ENCODE measurements at regions not wholly inside any gene's neighbourhood (a gene's known extent, or its start where the extent isn't known, plus 50 kb on each side); places are given as distances from the start of the nearest gene placed in this dataset.

DNA sequence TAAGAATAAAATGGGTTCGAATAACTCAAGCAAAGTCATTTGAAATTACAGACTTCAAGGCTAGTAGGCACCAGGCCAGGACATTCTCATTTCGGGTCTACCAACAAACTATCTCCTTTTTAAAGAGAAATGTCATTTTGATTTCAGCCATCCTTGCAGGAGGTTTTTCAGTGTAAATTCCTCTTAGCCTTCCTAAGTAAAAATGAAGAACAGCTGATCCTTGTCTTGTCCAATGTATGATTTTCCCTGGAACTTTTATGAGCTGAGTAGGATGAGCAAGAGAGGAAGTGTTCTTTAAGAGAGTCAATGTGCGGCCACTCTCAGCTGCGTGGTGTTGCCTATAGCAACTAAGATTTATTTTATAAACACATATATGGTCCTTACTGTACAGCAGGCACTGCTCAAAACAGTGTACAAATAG lies 110.1 kb downstream of the PLCE1 start:
- Mint-ChIP-seq H3K27me3 (peaks cover 25% of the 10 kb centered on the region), H3K27ac (no peak overlapping the region), H3K4me1 (no peaks in the 10 kb centered on the region), H3K9me3 (ENCODE audit: insufficient read depth) (no peaks in the 10 kb centered on the region), H3K4me3 (no peak overlapping the region)
- no peak for TF ChIP-seq EZH2 (IDR thresholded peaks at IDR 0.05; ENCODE audit: borderline replicate concordance, insufficient read depth, low read depth, low read length, poor library complexity, severe bottlenecking)
- TF ChIP-seq, protein P1, sequence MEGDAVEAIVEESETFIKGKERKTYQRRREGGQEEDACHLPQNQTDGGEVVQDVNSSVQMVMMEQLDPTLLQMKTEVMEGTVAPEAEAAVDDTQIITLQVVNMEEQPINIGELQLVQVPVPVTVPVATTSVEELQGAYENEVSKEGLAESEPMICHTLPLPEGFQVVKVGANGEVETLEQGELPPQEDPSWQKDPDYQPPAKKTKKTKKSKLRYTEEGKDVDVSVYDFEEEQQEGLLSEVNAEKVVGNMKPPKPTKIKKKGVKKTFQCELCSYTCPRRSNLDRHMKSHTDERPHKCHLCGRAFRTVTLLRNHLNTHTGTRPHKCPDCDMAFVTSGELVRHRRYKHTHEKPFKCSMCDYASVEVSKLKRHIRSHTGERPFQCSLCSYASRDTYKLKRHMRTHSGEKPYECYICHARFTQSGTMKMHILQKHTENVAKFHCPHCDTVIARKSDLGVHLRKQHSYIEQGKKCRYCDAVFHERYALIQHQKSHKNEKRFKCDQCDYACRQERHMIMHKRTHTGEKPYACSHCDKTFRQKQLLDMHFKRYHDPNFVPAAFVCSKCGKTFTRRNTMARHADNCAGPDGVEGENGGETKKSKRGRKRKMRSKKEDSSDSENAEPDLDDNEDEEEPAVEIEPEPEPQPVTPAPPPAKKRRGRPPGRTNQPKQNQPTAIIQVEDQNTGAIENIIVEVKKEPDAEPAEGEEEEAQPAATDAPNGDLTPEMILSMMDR (IDR thresholded peaks at IDR 0.05), result no peak
- H3K4me3 ChIP-seq (ENCODE audit: control extremely low read depth in 1 of 5, extremely low read depth in 1 of 5, insufficient read depth in 1 of 5, low read depth in 2 of 5, low read length in 4 of 5), result no peak overlapping the region
- DNase-seq (no peak), ATAC-seq (ENCODE audit: low read depth) (no peak)
- intact Hi-C loops (cut with micrococcal nuclease), result no loop called here
- H3K27me3 ChIP-seq (replicated peaks in 1 of 4; ENCODE audit: control extremely low read depth in 1 of 4, control insufficient read depth in 3 of 4, insufficient read depth in 4 of 4, low read length in 3 of 4), result peaks cover 0 to 2% (median 0%) of the 10 kb centered on the region in 4 experiments
- H3K27ac ChIP-seq (ENCODE audit: low read length in 2 of 2), result no peak overlapping the region
- WGBS (ENCODE audit: insufficient coverage), result 78% methylated on average over 2 of the region's 4 CpGs
- no peaks in the 10 kb centered on the region for H3K4me1 ChIP-seq (ENCODE audit: control insufficient read depth in 2 of 2, insufficient read depth in 2 of 2, low read length in 2 of 2)
- ChIA-PET CTCF (no interaction called here), POLR2A (no interaction called here)
- no peaks in the 10 kb centered on the region for H4K20me1 ChIP-seq (ENCODE audit: control insufficient read depth, insufficient read depth, low read length, poor library complexity, severe bottlenecking)
- no peak overlapping the region for H2AFZ ChIP-seq (ENCODE audit: insufficient read depth, low read depth, low read length, poor library complexity, severe bottlenecking)
- peaks cover 0 to 3% (median 0%) of the 10 kb centered on the region in 3 donors for H3K9me3 ChIP-seq (ENCODE audit: control extremely low read depth in 1 of 3, control insufficient read depth in 2 of 3, insufficient read depth in 1 of 3, low read length in 2 of 3)
- H3K79me2 ChIP-seq (ENCODE audit: control insufficient read depth, insufficient read depth, low read length), result no peaks in the 10 kb centered on the region
- H3K36me3 ChIP-seq (replicated peaks in 1 of 2; ENCODE audit: control extremely low read depth in 1 of 2, control insufficient read depth in 1 of 2, extremely low read depth in 1 of 2, insufficient read depth in 2 of 2, low read length in 1 of 2), result no peaks in the 10 kb centered on the region
- H3K9ac ChIP-seq (ENCODE audit: low read length), result no peak overlapping the region
- no peak overlapping the region for H3K4me2 ChIP-seq (replicated peaks; ENCODE audit: low read depth, low read length, poor library complexity, severe bottlenecking)

DNA sequence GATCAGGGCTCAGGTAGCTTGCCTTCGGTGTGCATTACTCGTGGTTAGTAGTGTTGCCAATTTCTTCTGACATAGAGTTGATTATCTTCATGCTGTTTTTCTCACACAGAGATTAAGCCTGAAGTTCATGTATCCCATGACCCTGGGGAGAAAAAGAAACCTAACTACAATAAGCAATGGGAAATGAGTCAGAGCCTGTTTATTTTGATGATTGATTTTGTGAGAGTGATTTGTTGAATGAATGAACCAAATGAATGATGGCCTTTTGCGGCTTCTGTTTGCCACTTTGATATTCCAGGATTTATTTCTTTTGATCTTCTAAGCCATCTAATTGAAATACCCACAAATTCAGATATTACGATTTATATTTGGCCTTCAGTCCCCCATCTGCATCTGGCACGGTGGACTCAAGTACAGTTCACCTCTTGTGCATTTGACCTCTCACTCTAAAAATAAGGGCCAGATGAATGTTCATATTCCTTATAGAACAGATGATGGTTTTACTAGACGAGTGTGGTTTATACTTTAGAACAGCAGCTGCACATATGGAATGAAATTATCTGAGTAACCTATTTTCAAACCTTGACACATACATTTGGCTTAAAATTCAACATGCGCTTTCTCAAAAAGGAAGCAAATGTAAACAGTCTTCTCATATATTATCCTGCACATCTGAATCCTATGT lies 110.7 kb downstream of the PLCE1 start:
- no peaks in the 10 kb centered on the region for H4K20me1 ChIP-seq (ENCODE audit: control insufficient read depth, insufficient read depth, low read length, poor library complexity, severe bottlenecking)
- H3K9ac ChIP-seq (ENCODE audit: low read length), result no peak overlapping the region
- H3K9me3 Mint-ChIP-seq (ENCODE audit: insufficient read depth), result no peaks in the 10 kb centered on the region
- peaks cover 22% of the 10 kb centered on the region for H3K27me3 Mint-ChIP-seq
- no peak overlapping the region for H2AFZ ChIP-seq (ENCODE audit: insufficient read depth, low read depth, low read length, poor library complexity, severe bottlenecking)
- WGBS (ENCODE audit: insufficient coverage), result 94% methylated on average over 3 of the region's 7 CpGs
- H3K27ac Mint-ChIP-seq, result no peak overlapping the region
- H3K27ac ChIP-seq (ENCODE audit: low read length in 2 of 2), result no peak overlapping the region
- no peaks in the 10 kb centered on the region for H3K79me2 ChIP-seq (ENCODE audit: control insufficient read depth, insufficient read depth, low read length)
- H3K4me2 ChIP-seq (replicated peaks; ENCODE audit: low read depth, low read length, poor library complexity, severe bottlenecking), result no peak overlapping the region
- CTCF ChIA-PET, result no interaction called here
- no peak overlapping the region for H3K4me3 ChIP-seq (ENCODE audit: control extremely low read depth in 1 of 5, extremely low read depth in 1 of 5, insufficient read depth in 1 of 5, low read depth in 2 of 5, low read length in 4 of 5)
- DNase-seq, result no peak
- H3K9me3 ChIP-seq (ENCODE audit: control extremely low read depth in 1 of 3, control insufficient read depth in 2 of 3, insufficient read depth in 1 of 3, low read length in 2 of 3), result peaks cover 0 to 3% (median 0%) of the 10 kb centered on the region in 3 donors
- ATAC-seq (ENCODE audit: low read depth), result no peak
- no peaks in the 10 kb centered on the region for H3K36me3 ChIP-seq (replicated peaks in 1 of 2; ENCODE audit: control extremely low read depth in 1 of 2, control insufficient read depth in 1 of 2, extremely low read depth in 1 of 2, insufficient read depth in 2 of 2, low read length in 1 of 2)
- POLR2A ChIA-PET, result no interaction called here
- intact Hi-C loops (cut with micrococcal nuclease), result no loop called here
- TF ChIP-seq EZH2 (IDR thresholded peaks at IDR 0.05; ENCODE audit: borderline replicate concordance, insufficient read depth, low read depth, low read length, poor library complexity, severe bottlenecking), result no peak
- TF ChIP-seq, protein P1 (IDR thresholded peaks at IDR 0.05), result no peak
- no peaks in the 10 kb centered on the region for H3K4me1 Mint-ChIP-seq
- peaks cover 0 to 2% (median 0%) of the 10 kb centered on the region in 4 experiments for H3K27me3 ChIP-seq (replicated peaks in 1 of 4; ENCODE audit: control extremely low read depth in 1 of 4, control insufficient read depth in 3 of 4, insufficient read depth in 4 of 4, low read length in 3 of 4)
- H3K4me1 ChIP-seq (ENCODE audit: control insufficient read depth in 2 of 2, insufficient read depth in 2 of 2, low read length in 2 of 2), result no peaks in the 10 kb centered on the region
- H3K4me3 Mint-ChIP-seq, result no peak overlapping the region
